ENCODE measurements at regions not wholly inside any gene's neighbourhood (a gene's known extent, or its start where the extent isn't known, plus 50 kb on each side); places are given as distances from the start of the nearest gene placed in this dataset.
"Not testable (repeated sequence)": the region's sequence is repeated elsewhere in the genome, so short reads cannot be mapped to it uniquely, and the experiment has no call there.

GRCh38 chr16:54985156-54985555 lies 54.5 kb downstream of the IRX5 start:
- no peak for DNase-seq (ENCODE audit: low read depth)

GRCh38 chr16:54985668-54986067 lies 55.0 kb downstream of the IRX5 start:
- DNase-seq (ENCODE audit: low read depth), result no peak

GRCh38 chr16:54986409-54986808 lies 55.7 kb downstream of the IRX5 start:
- DNase-seq (ENCODE audit: low read depth), result no peak

- no peak for DNase-seq (ENCODE audit: low read depth)
These were observed 56.4 kb downstream of the IRX5 start for GRCh38 chr16:54987081-54987480.

GRCh38 chr16:54991525-54991924 lies 60.9 kb downstream of the IRX5 start:
- DNase-seq (ENCODE audit: low read depth), result no peak

- not testable (repeated sequence) for DNase-seq (ENCODE audit: low read depth)
These were observed 61.3 kb downstream of the IRX5 start for GRCh38 chr16:54991946-54992345.

GRCh38 chr16:54993106-54993895 lies 62.6 kb downstream of the IRX5 start:
- no peak for DNase-seq (ENCODE audit: low read depth)

- DNase-seq (ENCODE audit: low read depth), result no peak
These were observed 65.5 kb downstream of the IRX5 start for GRCh38 chr16:54996186-54996585.

GRCh38 chr16:54998834-54999233 lies 68.2 kb downstream of the IRX5 start:
- no peak for DNase-seq (ENCODE audit: low read depth)

- no peak for DNase-seq (ENCODE audit: low read depth)
These were observed 68.8 kb downstream of the IRX5 start for GRCh38 chr16:54999481-54999880.

- no peak for DNase-seq (ENCODE audit: low read depth)
These were observed 69.9 kb downstream of the IRX5 start for GRCh38 chr16:55000595-55000994.

GRCh38 chr16:55001931-55002330 lies 71.3 kb downstream of the IRX5 start:
- no peak for DNase-seq (ENCODE audit: low read depth)

- DNase-seq (ENCODE audit: low read depth), result no peak
These were observed 71.8 kb downstream of the IRX5 start for GRCh38 chr16:55002419-55002818.

GRCh38 chr16:55003306-55003705 lies 72.6 kb downstream of the IRX5 start:
- no peak for DNase-seq (ENCODE audit: low read depth)

GRCh38 chr16:55003916-55004315 lies 73.3 kb downstream of the IRX5 start:
- DNase-seq (ENCODE audit: low read depth), result no peak

GRCh38 chr16:55007504-55007903 lies 76.8 kb downstream of the IRX5 start:
- DNase-seq (ENCODE audit: low read depth), result no peak

GRCh38 chr16:55008836-55009510 lies 78.3 kb downstream of the IRX5 start:
- no peak for DNase-seq (ENCODE audit: low read depth)

GRCh38 chr16:55009581-55009980 lies 78.9 kb downstream of the IRX5 start:
- DNase-seq (ENCODE audit: low read depth), result no peak

- no peak for DNase-seq (ENCODE audit: low read depth)
These were observed 80.0 kb downstream of the IRX5 start for GRCh38 chr16:55010492-55011160.

- DNase-seq (ENCODE audit: low read depth), result no peak
These were observed 81.7 kb downstream of the IRX5 start for GRCh38 chr16:55012362-55012761.

- DNase-seq (ENCODE audit: low read depth), result no peak
These were observed 82.1 kb downstream of the IRX5 start for GRCh38 chr16:55012793-55013192.

GRCh38 chr16:55014022-55014421 lies 83.4 kb downstream of the IRX5 start:
- no peak for DNase-seq (ENCODE audit: low read depth)
